HepG2 (cell line): ENCODE measurements at regions not wholly inside any gene's neighbourhood (a gene's known extent, or its start where the extent isn't known, plus 50 kb on each side); places are given as distances from the start of the nearest gene placed in this dataset.

Source experiments
- ATAC-seq: fragments of 200-7000 bp; cut with Tn5 transposase; 3 replicates; pipeline ENCODE4 v1.9.1; 2020; ENCODE audit warnings: mild to moderate bottlenecking, moderate library complexity
- BruUV-seq: library from RNA; stranded (reverse); fragments of 400-500 nt; replicated peaks from 2 replicates; lab custom pipeline; 2021; lab: Mats Ljungman, UMichigan
- CTCF ChIA-PET: fragments of 300-600 bp; formaldehyde crosslinking; extraction: SDS; loops from one replicate; lab custom pipeline; 2021; ENCODE audit warnings: low total read pairs, inconsistent platforms, low intra/inter-chr PET ratio; lab: Yijun Ruan, JAX
- POLR2A ChIA-PET: fragments of 350-600 bp; sonication (Branson Sonifier 250); formaldehyde crosslinking; loops from one replicate; lab custom pipeline; 2020; ENCODE audit warnings: antibody characterized with exemption, inconsistent platforms; lab: Yijun Ruan, JAX
- DNase-seq: peaks from one replicate; pipeline ENCODE4 v3.0.0-alpha.2; 2015; ENCODE audit warnings: low spot score
- FAIRE-seq: peaks from 3 replicates; lab custom pipeline; 2011; peaks lifted over from hg19 to GRCh38; lab: Jason Lieb, UNC
- H2AFZ ChIP-seq: one replicate; pipeline ENCODE4 v1.6.1; 2011; ENCODE audit warnings: low read length, inconsistent platforms
- H3K27ac ChIP-seq: fragments of 300-600 bp; 3 replicates; pipeline ENCODE4 v1.8.0; 2011; ENCODE audit warnings: mixed run types, mild to moderate bottlenecking, mixed read lengths, low read length, inconsistent platforms; ENCODE audit not compliant: insufficient read depth; ENCODE audit errors: extremely low read length
- H3K27me3 ChIP-seq, 2 experiments: fragments of 200-600 bp in 1 of 2; 2 replicates in 1 of 2; 3 replicates in 1 of 2; pipeline versions ENCODE4 v1.6.0 to v1.8.0; 2011; ENCODE audit warnings: low read length in 2 of 2, mild to moderate bottlenecking in 2 of 2, moderate library complexity in 2 of 2, inconsistent platforms in 1 of 2; ENCODE audit not compliant: insufficient read depth in 2 of 2, control insufficient read depth in 1 of 2
- H3K36me3 ChIP-seq, 2 experiments: fragments of 200-600 bp in 1 of 2; replicated peaks in 1 of 2; 2 replicates in 1 of 2; 3 replicates in 1 of 2; pipeline versions ENCODE4 v1.5.1 to v1.8.0; 2011; ENCODE audit warnings: low read length in 2 of 2, inconsistent platforms in 1 of 2; ENCODE audit not compliant: insufficient read depth in 2 of 2, control insufficient read depth in 1 of 2
- H3K4me1 ChIP-seq: 2 replicates; pipeline ENCODE4 v1.5.1; 2012; ENCODE audit warnings: low read length, inconsistent platforms; ENCODE audit not compliant: insufficient read depth
- H3K4me2 ChIP-seq: 2 replicates; pipeline ENCODE4 v1.6.0; 2011; ENCODE audit warnings: low read depth, low read length, inconsistent platforms
- H3K4me3 ChIP-seq, 3 experiments: fragments of 200-600 bp in 1 of 3; sonication (generic), shearing (Covaris generic) in 1 of 3; replicated peaks in 1 of 3; 2 replicates each; pipeline ENCODE4 v1.5.1; 2011 to 2016; ENCODE audit warnings: low read length in 3 of 3, inconsistent platforms in 2 of 3, low read depth in 2 of 3, mild to moderate bottlenecking in 2 of 3, control low read depth in 1 of 3, mixed read lengths in 1 of 3; ENCODE audit not compliant: insufficient read depth in 1 of 3
- H3K79me2 ChIP-seq: one replicate; pipeline ENCODE4 v1.6.1; 2011; ENCODE audit warnings: low read length, inconsistent platforms; ENCODE audit not compliant: insufficient read depth
- H3K9ac ChIP-seq: 2 replicates; pipeline ENCODE4 v1.6.0; 2011; ENCODE audit warnings: mild to moderate bottlenecking, low read depth, low read length, inconsistent platforms; ENCODE audit not compliant: insufficient read depth
- H3K9me3 ChIP-seq: 2 replicates; pipeline ENCODE4 v1.5.1; 2012; ENCODE audit warnings: mild to moderate bottlenecking, low read length
- H4K20me1 ChIP-seq: 2 replicates; pipeline ENCODE4 v1.6.0; 2011; ENCODE audit warnings: inconsistent platforms, mild to moderate bottlenecking, low read length, moderate library complexity; ENCODE audit not compliant: insufficient read depth
- CHD4 ChIP-seq: fragments of 200-600 bp; sonication (generic); IDR thresholded peaks from 2 replicates; pipeline ENCODE4 v1.7.0; 2017; ENCODE audit warnings: mild to moderate bottlenecking, low read length, borderline replicate concordance
- KDM4B ChIP-seq: sonication (generic); formaldehyde crosslinking; IDR thresholded peaks from 2 replicates; pipeline ENCODE4 v1.4.0; 2020; ENCODE audit warnings: missing genetic modification reagents
- NFE2L2 ChIP-seq: fragments of 150-350 bp; IDR thresholded peaks from 2 replicates; pipeline ENCODE4 v1.6.1; 2014; ENCODE audit warnings: low read length
- SMAD3 ChIP-seq: sonication (generic); formaldehyde crosslinking; IDR thresholded peaks from 2 replicates; pipeline ENCODE4 v1.4.0; 2020; ENCODE audit warnings: missing genetic modification reagents
- SRY ChIP-seq: sonication (generic); formaldehyde crosslinking; IDR thresholded peaks from 2 replicates; pipeline ENCODE4 v1.8.0; 2022; ENCODE audit warnings: mild to moderate bottlenecking, missing genetic modification reagents
- TCF12 ChIP-seq, 2 experiments: fragments of 450-650 bp in 1 of 2; sonication (generic) in 1 of 2; formaldehyde crosslinking in 1 of 2; IDR thresholded peaks; 2 replicates each; pipeline versions ENCODE4 v1.6.1 to v1.8.0; 2017 to 2022; ENCODE audit warnings: antibody characterized with exemption in 1 of 2, mild to moderate bottlenecking in 1 of 2, missing genetic modification reagents in 1 of 2, moderate library complexity in 1 of 2
- ZFY ChIP-seq: sonication (generic); formaldehyde crosslinking; IDR thresholded peaks from 2 replicates; pipeline ENCODE4 v1.4.0; 2020; ENCODE audit warnings: missing genetic modification reagents
- ZNF205 ChIP-seq: IDR thresholded peaks from 2 replicates; pipeline ENCODE4 v1.6.1; 2018; ENCODE audit warnings: missing biosample characterization, missing genetic modification reagents
- ZNF484 ChIP-seq: sonication (generic); formaldehyde crosslinking; IDR thresholded peaks from 2 replicates; pipeline ENCODE4 v1.5.1; 2020; ENCODE audit warnings: mild to moderate bottlenecking, low read depth, missing genetic modification reagents, borderline replicate concordance
- ZNF720 ChIP-seq: sonication (generic); formaldehyde crosslinking; IDR thresholded peaks from 2 replicates; pipeline ENCODE4 v1.4.0; 2020; ENCODE audit warnings: missing genetic modification reagents
- ZNF761 ChIP-seq: sonication (generic); formaldehyde crosslinking; conservative IDR thresholded peaks from 2 replicates; pipeline ENCODE4 v1.4.0; 2020; ENCODE audit warnings: mild to moderate bottlenecking, missing genetic modification reagents
- ZNF850 ChIP-seq: sonication (generic); formaldehyde crosslinking; conservative IDR thresholded peaks from 2 replicates; pipeline ENCODE4 v1.9.0; 2021; ENCODE audit warnings: mild to moderate bottlenecking, missing genetic modification reagents
- WGBS: methylation state at CpG from one replicate; pipeline ENCODE4 v1.1.6; 2017; ENCODE audit warnings: low lambda C conversion rate; 5-methylcytosine and 5-hydroxymethylcytosine counted together
- in situ Hi-C: cut with HindIII; loops from 2 replicates; pipeline ENCODE4 v1.10.0; 2017; ENCODE audit warnings: low pct_unique_long_range_greater_than_20kb; ENCODE audit not compliant: extremely low pct_ligation_motif_present
- intact Hi-C: fragments of 100-400 bp; cut with micrococcal nuclease; formaldehyde crosslinking; loops from one replicate; pipeline ENCODE4 v1.10.0; 2022; ENCODE audit not compliant: unreplicated experiment
- TF ChIP-seq, protein P1 (sequence below): sonication (generic); formaldehyde crosslinking; IDR thresholded peaks from 2 replicates; pipeline ENCODE4 v1.8.0; 2023; ENCODE audit warnings: mild to moderate bottlenecking, missing genetic modification reagents
- TF ChIP-seq, protein P2 (sequence below): IDR thresholded peaks from 2 replicates; pipeline ENCODE4 v1.6.1; 2016; ENCODE audit warnings: mild to moderate bottlenecking, missing biosample characterization, missing genetic modification reagents
- TF ChIP-seq, protein P3 (sequence below): sonication (generic); formaldehyde crosslinking; IDR thresholded peaks from 2 replicates; pipeline ENCODE4 v1.4.0; 2020; ENCODE audit warnings: missing genetic modification reagents
- TF ChIP-seq, protein P4 (sequence below): sonication (generic); formaldehyde crosslinking; IDR thresholded peaks from 2 replicates; pipeline ENCODE4 v1.8.1; 2023; ENCODE audit warnings: missing genetic modification reagents, inconsistent platforms, borderline replicate concordance
- TF ChIP-seq, protein P5 (sequence below): IDR thresholded peaks from 2 replicates; pipeline ENCODE4 v1.6.1; 2012; ENCODE audit warnings: inconsistent platforms
- TF ChIP-seq, protein P6 (sequence below): sonication (generic); formaldehyde crosslinking; IDR thresholded peaks from 2 replicates; pipeline ENCODE4 v1.5.0; 2020; ENCODE audit warnings: missing genetic modification reagents
- TF ChIP-seq, protein P7 (sequence below): fragments of 450-650 bp; IDR thresholded peaks from 2 replicates; pipeline ENCODE4 v1.6.1; 2017

DNA sequence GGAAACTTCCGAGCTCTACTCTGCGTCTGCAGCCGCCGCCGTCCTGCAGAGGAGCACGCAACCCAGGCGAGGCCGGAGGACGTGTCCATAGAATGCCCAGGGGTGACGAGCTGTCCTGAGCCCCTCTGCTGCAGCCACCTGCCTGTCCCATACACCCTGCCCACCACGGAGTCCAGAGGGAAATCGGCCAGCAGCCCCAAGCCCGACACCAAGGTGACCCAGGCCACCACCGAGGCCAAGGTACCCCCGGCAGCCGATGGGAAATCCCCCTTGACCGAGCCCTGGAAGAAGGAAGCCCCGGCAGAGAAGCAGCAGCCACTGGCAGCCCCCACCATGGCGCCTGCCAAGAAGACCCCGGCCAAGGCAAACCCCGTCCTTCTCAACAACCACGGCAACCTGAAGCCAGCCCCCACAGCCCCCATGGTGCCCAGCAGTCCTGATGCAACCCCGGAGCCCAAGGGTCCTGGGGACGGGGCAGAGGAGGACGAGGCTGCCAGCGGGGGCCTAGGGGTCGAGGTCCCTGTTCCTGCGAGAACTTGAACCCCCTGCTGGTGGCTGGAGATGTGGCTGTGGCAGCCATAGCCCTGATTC, 128.7 kb upstream of the C14orf180 start:
- ATAC-seq = no peak
- no TSS peak for BruUV-seq
- intact Hi-C loops = no loop called here
- peaks cover 0 to 1% of the 10 kb centered on the region in 2 experiments; a peak in 1 of 5 replicates for H3K27me3 ChIP-seq
- no peaks in the 10 kb centered on the region for H3K4me1 ChIP-seq
- H4K20me1 ChIP-seq = no peaks in the 10 kb centered on the region
- FAIRE-seq = no peak
- in situ Hi-C loops = no loop called here
- no peak overlapping the region for H3K4me2 ChIP-seq
- TF ChIP-seq TCF12 (IDR thresholded peaks at IDR 0.05) (no peak), TCF12 (CRISPR knock-in tag; IDR thresholded peaks at IDR 0.05) (no peak), ZNF850 (CRISPR knock-in tag) (no peak), SMAD3 (no peak), SRY (CRISPR knock-in tag) (no peak), CHD4 (no peak), KDM4B (CRISPR knock-in tag) (no peak), ZNF205 (CRISPR knock-in tag) (no peak), ZNF761 (CRISPR knock-in tag) (no peak), ZNF720 (CRISPR knock-in tag) (no peak), ZNF484 (CRISPR knock-in tag) (no peak), NFE2L2 (no peak), ZFY (CRISPR knock-in tag) (no peak)
- TF ChIP-seq, protein P1, sequence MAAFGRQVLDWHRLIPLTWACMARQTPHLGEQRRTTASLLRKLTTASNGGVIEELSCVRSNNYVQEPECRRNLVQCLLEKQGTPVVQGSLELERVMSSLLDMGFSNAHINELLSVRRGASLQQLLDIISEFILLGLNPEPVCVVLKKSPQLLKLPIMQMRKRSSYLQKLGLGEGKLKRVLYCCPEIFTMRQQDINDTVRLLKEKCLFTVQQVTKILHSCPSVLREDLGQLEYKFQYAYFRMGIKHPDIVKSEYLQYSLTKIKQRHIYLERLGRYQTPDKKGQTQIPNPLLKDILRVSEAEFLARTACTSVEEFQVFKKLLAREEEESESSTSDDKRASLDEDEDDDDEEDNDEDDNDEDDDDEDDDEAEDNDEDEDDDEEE (CRISPR knock-in tag) = no peak
- TF ChIP-seq, protein P2, sequence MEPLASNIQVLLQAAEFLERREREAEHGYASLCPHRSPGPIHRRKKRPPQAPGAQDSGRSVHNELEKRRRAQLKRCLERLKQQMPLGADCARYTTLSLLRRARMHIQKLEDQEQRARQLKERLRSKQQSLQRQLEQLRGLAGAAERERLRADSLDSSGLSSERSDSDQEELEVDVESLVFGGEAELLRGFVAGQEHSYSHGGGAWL (CRISPR knock-in tag) = no peak
- TF ChIP-seq, protein P3, sequence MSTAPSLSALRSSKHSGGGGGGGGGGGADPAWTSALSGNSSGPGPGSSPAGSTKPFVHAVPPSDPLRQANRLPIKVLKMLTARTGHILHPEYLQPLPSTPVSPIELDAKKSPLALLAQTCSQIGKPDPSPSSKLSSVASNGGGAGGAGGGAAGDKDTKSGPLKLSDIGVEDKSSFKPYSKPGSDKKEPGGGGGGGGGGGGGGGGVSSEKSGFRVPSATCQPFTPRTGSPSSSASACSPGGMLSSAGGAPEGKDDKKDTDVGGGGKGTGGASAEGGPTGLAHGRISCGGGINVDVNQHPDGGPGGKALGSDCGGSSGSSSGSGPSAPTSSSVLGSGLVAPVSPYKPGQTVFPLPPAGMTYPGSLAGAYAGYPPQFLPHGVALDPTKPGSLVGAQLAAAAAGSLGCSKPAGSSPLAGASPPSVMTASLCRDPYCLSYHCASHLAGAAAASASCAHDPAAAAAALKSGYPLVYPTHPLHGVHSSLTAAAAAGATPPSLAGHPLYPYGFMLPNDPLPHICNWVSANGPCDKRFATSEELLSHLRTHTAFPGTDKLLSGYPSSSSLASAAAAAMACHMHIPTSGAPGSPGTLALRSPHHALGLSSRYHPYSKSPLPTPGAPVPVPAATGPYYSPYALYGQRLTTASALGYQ (CRISPR knock-in tag) = no peak
- TF ChIP-seq, protein P4, sequence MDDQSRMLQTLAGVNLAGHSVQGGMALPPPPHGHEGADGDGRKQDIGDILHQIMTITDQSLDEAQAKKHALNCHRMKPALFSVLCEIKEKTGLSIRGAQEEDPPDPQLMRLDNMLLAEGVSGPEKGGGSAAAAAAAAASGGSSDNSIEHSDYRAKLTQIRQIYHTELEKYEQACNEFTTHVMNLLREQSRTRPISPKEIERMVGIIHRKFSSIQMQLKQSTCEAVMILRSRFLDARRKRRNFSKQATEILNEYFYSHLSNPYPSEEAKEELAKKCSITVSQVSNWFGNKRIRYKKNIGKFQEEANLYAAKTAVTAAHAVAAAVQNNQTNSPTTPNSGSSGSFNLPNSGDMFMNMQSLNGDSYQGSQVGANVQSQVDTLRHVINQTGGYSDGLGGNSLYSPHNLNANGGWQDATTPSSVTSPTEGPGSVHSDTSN (CRISPR knock-in tag) = no peak
- TF ChIP-seq, protein P5, sequence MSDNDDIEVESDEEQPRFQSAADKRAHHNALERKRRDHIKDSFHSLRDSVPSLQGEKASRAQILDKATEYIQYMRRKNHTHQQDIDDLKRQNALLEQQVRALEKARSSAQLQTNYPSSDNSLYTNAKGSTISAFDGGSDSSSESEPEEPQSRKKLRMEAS = no peak
- TF ChIP-seq, protein P6, sequence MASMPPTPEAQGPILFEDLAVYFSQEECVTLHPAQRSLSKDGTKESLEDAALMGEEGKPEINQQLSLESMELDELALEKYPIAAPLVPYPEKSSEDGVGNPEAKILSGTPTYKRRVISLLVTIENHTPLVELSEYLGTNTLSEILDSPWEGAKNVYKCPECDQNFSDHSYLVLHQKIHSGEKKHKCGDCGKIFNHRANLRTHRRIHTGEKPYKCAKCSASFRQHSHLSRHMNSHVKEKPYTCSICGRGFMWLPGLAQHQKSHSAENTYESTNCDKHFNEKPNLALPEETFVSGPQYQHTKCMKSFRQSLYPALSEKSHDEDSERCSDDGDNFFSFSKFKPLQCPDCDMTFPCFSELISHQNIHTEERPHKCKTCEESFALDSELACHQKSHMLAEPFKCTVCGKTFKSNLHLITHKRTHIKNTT = no peak
- TF ChIP-seq, protein P7, sequence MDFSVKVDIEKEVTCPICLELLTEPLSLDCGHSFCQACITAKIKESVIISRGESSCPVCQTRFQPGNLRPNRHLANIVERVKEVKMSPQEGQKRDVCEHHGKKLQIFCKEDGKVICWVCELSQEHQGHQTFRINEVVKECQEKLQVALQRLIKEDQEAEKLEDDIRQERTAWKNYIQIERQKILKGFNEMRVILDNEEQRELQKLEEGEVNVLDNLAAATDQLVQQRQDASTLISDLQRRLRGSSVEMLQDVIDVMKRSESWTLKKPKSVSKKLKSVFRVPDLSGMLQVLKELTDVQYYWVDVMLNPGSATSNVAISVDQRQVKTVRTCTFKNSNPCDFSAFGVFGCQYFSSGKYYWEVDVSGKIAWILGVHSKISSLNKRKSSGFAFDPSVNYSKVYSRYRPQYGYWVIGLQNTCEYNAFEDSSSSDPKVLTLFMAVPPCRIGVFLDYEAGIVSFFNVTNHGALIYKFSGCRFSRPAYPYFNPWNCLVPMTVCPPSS = no peak
- ChIA-PET POLR2A (no interaction called here), CTCF (no interaction called here)
- no peaks in the 10 kb centered on the region for H3K36me3 ChIP-seq
- H3K9ac ChIP-seq = no peak overlapping the region
- no peak overlapping the region for H3K27ac ChIP-seq
- no peak for DNase-seq
- H3K9me3 ChIP-seq = peaks cover 14% of the 10 kb centered on the region
- H3K4me3 ChIP-seq = no peak overlapping the region
- 93% methylated on average over 6 of the region's 28 CpGs for WGBS
- no peaks in the 10 kb centered on the region for H3K79me2 ChIP-seq
- H2AFZ ChIP-seq = no peak overlapping the region
